GM19351 (cell line): ENCODE measurements at regions not wholly inside any gene's neighbourhood (a gene's known extent, or its start where the extent isn't known, plus 50 kb on each side); places are given as distances from the start of the nearest gene placed in this dataset.
"Not testable (repeated sequence)": the region's sequence is repeated elsewhere in the genome, so short reads cannot be mapped to it uniquely, and the experiment has no call there.

Source experiments
- ATAC-seq: cut with Tn5 transposase; IDR thresholded peaks from one replicate; pipeline ENCODE4 v1.9.1; 2021; ENCODE audit warnings: mild to moderate bottlenecking, moderate library complexity; ENCODE audit not compliant: unreplicated experiment

- ATAC-seq: not testable (repeated sequence)
Measured at GRCh38 chr5:112026879-112027278, 269.9 kb upstream of the NREP start.

GRCh38 chr5:112025757-112026156 is 268.8 kb upstream of the NREP start:
- ATAC-seq: peak; percentile 76

- ATAC-seq: no peak
Measured at GRCh38 chr5:112024769-112025168, 267.8 kb upstream of the NREP start.

- ATAC-seq: no peak
Measured at GRCh38 chr5:112024221-112024620, 267.2 kb upstream of the NREP start.

- no peak for ATAC-seq
Measured at GRCh38 chr5:112023766-112024165, 266.8 kb upstream of the NREP start.

- ATAC-seq: no peak
Measured at GRCh38 chr5:112018846-112019245, 261.9 kb upstream of the NREP start.

GRCh38 chr5:112016980-112017379 is 260.0 kb upstream of the NREP start:
- ATAC-seq: no peak

GRCh38 chr5:112014783-112015395 is 257.9 kb upstream of the NREP start:
- no peak for ATAC-seq

GRCh38 chr5:112013660-112014059 is 256.7 kb upstream of the NREP start:
- no peak for ATAC-seq

- ATAC-seq: no peak
Measured at GRCh38 chr5:112012104-112012503, 255.1 kb upstream of the NREP start.

GRCh38 chr5:112010475-112010874 is 253.5 kb upstream of the NREP start:
- no peak for ATAC-seq

- ATAC-seq: no peak
Measured at GRCh38 chr5:112006721-112007120, 249.7 kb upstream of the NREP start.

- ATAC-seq: no peak
Measured at GRCh38 chr5:112005623-112005930, 248.6 kb upstream of the NREP start.

GRCh38 chr5:112004867-112005622 is 248.1 kb upstream of the NREP start:
- peak; percentile 91 for ATAC-seq

- ATAC-seq: no peak
Measured at GRCh38 chr5:112002376-112002775, 245.4 kb upstream of the NREP start.

- no peak for ATAC-seq
Measured at GRCh38 chr5:111999286-111999685, 242.3 kb upstream of the NREP start.

GRCh38 chr5:111998871-111999270 is 241.9 kb upstream of the NREP start:
- no peak for ATAC-seq

- no peak for ATAC-seq
Measured at GRCh38 chr5:111997711-111998110, 240.7 kb upstream of the NREP start.

GRCh38 chr5:111997308-111997707 is 240.3 kb upstream of the NREP start:
- ATAC-seq: no peak

GRCh38 chr5:111996574-111996973 is 239.6 kb upstream of the NREP start:
- ATAC-seq: peak; percentile 54

GRCh38 chr5:111995701-111996100 is 238.7 kb upstream of the NREP start:
- no peak for ATAC-seq

- ATAC-seq: peak; percentile 81
Measured at GRCh38 chr5:111993242-111993641, 236.2 kb upstream of the NREP start.

GRCh38 chr5:111984044-111984443 is 227.1 kb upstream of the NREP start:
- peak; percentile 68 for ATAC-seq
